Activated CD8-positive, alpha-beta memory T cell treated with anti-CD3 and anti-CD28 coated beads for 48 hours (primary cell): ENCODE measurements at regions not wholly inside any gene's neighbourhood (a gene's known extent, or its start where the extent isn't known, plus 50 kb on each side); places are given as distances from the start of the nearest gene placed in this dataset.
"Not testable (repeated sequence)": the region's sequence is repeated elsewhere in the genome, so short reads cannot be mapped to it uniquely, and the experiment has no call there.

Source experiments
- DNase-seq, 3 experiments: peaks; one replicate each; pipeline ENCODE4 v3.0.0-alpha.2; 2020; ENCODE audit warnings: low read depth in 2 of 3, low spot score in 2 of 3

GRCh38 chr18:76721207-76721996 is 101.0 kb upstream of the ZNF236 start:
- peak in 2 of 3 experiments; percentile 25 to 40 for DNase-seq

- no peak for DNase-seq
Observed at GRCh38 chr18:76720683-76721082, 101.7 kb upstream of the ZNF236 start.

- DNase-seq, result no peak
Observed at GRCh38 chr18:76715012-76715610, 107.2 kb upstream of the ZNF236 start.

GRCh38 chr18:76713432-76713831 is 108.9 kb upstream of the ZNF236 start:
- DNase-seq, result no peak

- no peak for DNase-seq
Observed at GRCh38 chr18:76712511-76713140, 109.7 kb upstream of the ZNF236 start.

DNA sequence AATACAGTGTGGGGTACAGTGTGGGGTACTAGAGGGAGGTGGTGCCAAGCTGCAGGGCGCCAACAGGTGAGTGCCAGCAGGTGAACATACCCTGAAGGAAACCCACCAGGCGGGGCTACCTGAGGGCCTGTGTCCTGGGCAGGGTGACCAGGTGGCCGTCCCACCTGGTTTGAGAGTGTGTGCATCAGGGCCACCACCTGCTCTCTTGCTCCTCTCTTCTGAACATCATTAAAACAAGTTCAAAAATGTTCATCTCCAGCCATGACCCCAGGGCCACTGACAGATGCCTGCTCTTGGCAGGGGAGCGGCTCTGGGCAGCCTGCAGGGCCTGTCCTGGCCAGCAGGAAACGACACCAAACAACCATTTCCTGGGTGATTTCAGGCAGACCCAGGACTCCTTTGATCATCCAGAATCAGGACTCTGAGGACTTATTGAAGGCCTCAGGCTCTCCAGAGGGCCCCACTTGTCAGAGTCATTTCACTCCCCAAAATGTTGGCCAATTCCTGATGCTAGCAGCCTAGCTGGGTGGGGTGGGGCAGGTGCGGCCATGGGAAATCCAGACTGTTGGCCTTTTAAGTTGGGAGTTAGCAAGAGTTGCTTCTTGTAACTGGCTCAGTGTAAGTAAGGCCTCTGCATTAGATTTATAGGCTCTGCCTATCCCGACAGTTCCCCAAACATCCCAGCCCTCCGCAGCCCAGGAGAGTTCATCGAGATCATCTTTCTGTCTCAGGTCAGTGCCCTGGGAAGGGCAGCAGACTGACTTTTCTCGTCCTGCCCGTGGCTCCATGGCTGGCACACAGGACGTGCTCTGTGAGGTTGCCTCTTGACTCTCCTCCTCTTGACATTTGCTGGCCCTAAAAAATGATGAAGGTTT is 111.5 kb upstream of the ZNF236 start:
- no peak for DNase-seq

GRCh38 chr18:76709659-76710645 is 112.4 kb upstream of the ZNF236 start:
- peak in 2 of 3 experiments; percentile 21 to 24 for DNase-seq

- no peak for DNase-seq
Observed at GRCh38 chr18:76708722-76709353, 113.5 kb upstream of the ZNF236 start.

GRCh38 chr18:76708071-76708721 is 114.2 kb upstream of the ZNF236 start:
- DNase-seq, result no peak

DNA sequence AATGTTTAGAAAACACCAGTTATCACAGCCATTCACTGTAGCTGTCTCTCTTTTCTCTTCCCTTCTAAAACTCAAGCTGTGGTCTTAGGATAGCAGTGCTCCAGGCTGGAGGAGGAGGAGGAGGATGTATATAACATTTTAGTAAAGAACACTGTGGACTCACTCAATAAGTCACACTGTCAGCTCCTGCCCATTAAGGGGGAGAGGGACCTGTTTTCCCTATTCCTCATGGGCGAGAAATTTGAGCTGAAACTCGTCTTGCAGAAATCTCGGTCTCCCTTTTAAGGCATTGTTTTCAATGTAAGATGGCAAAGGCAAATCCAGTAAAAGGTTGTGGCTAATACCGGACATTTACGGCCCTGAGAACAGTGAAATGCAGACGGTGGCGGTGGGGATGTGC is 114.8 kb upstream of the ZNF236 start:
- DNase-seq, result no peak

GRCh38 chr18:76704589-76704988 is 117.8 kb upstream of the ZNF236 start:
- DNase-seq, result not testable (repeated sequence)

- no peak for DNase-seq
Observed at GRCh38 chr18:76699923-76700322, 122.4 kb upstream of the ZNF236 start.

DNA sequence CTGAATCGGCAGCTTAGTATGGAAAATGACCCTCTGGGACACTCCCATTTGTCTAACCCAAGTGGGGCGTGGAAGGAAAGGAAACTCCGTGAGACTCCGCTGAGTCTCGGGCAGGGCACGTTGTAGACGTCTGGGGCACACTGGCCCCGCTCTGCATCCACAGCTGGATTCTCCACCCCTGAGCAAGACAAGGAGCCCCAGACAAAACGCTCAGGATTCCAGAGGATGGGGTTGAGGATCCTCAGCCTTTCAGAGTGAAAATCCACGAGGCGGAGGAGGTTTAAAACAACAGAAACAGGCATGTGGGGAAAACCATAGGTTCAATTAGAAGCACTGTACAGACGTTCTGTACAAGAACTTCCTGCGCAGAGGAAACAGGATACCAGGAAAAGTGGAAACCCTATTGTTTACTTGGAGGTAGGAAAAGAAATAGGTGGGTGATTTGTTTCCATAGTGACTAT is 124.9 kb upstream of the ZNF236 start:
- DNase-seq, result no peak

GRCh38 chr18:76691800-76692199 is 130.6 kb upstream of the ZNF236 start:
- DNase-seq, result no peak

GRCh38 chr18:76689646-76690264 is 132.6 kb upstream of the ZNF236 start:
- no peak for DNase-seq

- DNase-seq, result no peak
Observed at GRCh38 chr18:76688724-76689472, 133.5 kb upstream of the ZNF236 start.

DNA sequence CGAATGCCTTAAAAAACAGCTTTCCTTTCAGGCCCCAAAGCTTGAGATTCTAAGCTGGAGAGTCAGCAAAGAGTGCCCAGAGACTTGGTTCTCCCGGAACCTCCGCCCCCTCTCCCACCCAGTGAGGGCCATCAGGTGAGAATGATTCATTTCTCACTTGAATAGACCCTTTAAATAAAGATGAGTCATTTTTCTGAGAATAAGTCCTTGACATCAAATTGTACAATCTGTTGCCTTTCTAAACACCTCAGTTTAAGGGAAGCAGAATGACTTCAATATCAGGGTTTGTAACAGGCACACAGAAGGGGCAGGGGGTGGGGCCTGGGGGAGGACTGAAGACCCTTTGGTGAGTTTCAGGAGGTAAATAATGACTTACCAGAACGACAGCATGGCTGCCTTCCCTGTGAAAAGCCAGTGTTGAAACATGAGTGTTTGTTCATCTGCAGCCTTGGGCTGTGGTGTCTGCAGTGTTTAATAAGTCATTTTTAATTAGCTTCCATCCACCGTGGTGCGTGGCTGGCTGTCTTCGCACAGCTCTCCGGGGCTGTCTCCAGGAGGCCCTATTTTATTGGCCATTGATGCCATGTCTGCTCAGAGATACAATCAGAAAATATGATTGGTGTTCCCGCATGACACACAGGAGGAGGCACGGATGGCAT is 134.9 kb upstream of the ZNF236 start:
- DNase-seq, result peak in 2 of 3 experiments; percentile 9 to 15
